ENCODE measurements at regions not wholly inside any gene's neighbourhood (a gene's known extent, or its start where the extent isn't known, plus 50 kb on each side); places are given as distances from the start of the nearest gene placed in this dataset.

GRCh38 chr5:68661237-68661636 is 432.6 kb upstream of the SLC30A5 start:
- Histone ChIP-seq H3K4me3 (ENCODE audit: low read depth, low read length) (no peak overlapping the region), H3K36me3 (ENCODE audit: control insufficient read depth, insufficient read depth, low read length) (no peaks in the 10 kb centered on the region), H3K27me3 (ENCODE audit: control insufficient read depth, insufficient read depth, low read length) (no peaks in the 10 kb centered on the region)
- FAIRE-seq (no peak), DNase-seq (ENCODE audit: low read depth) (peak; percentile 58)
- peak; percentile 59 for TF ChIP-seq CTCF (IDR thresholded peaks at IDR 0.05; ENCODE audit: insufficient read depth, low read length, severe bottlenecking)

GRCh38 chr5:68662804-68663307 is 431.0 kb upstream of the SLC30A5 start:
- TF ChIP-seq CTCF (IDR thresholded peaks at IDR 0.05; ENCODE audit: insufficient read depth, low read length, severe bottlenecking) = no peak
- FAIRE-seq (no peak), DNase-seq (ENCODE audit: low read depth) (no peak)
- H3K36me3 ChIP-seq (ENCODE audit: control insufficient read depth, insufficient read depth, low read length) = no peaks in the 10 kb centered on the region
- H3K27me3 ChIP-seq (ENCODE audit: control insufficient read depth, insufficient read depth, low read length) = no peaks in the 10 kb centered on the region
- no peak overlapping the region for H3K4me3 ChIP-seq (ENCODE audit: low read depth, low read length)

- Histone ChIP-seq H3K27me3 (ENCODE audit: control insufficient read depth, insufficient read depth, low read length) (peaks cover 4% of the 10 kb centered on the region), H3K36me3 (ENCODE audit: control insufficient read depth, insufficient read depth, low read length) (no peaks in the 10 kb centered on the region), H3K4me3 (ENCODE audit: low read depth, low read length) (no peak overlapping the region)
- TF ChIP-seq CTCF (IDR thresholded peaks at IDR 0.05; ENCODE audit: insufficient read depth, low read length, severe bottlenecking) = no peak
- DNase-seq (ENCODE audit: low read depth) (no peak), FAIRE-seq (no peak)
Measured at GRCh38 chr5:68669864-68670575, 423.8 kb upstream of the SLC30A5 start.

- H3K36me3 ChIP-seq (ENCODE audit: control insufficient read depth, insufficient read depth, low read length) = no peaks in the 10 kb centered on the region
- no peak for FAIRE-seq
- no peak overlapping the region for H3K4me3 ChIP-seq (ENCODE audit: low read depth, low read length)
- TF ChIP-seq CTCF (IDR thresholded peaks at IDR 0.05; ENCODE audit: insufficient read depth, low read length, severe bottlenecking) = no peak
- peak; percentile 59 for DNase-seq (ENCODE audit: low read depth)
- peaks cover 4% of the 10 kb centered on the region for H3K27me3 ChIP-seq (ENCODE audit: control insufficient read depth, insufficient read depth, low read length)
Measured at GRCh38 chr5:68673106-68673822, 420.6 kb upstream of the SLC30A5 start.

- FAIRE-seq = no peak
- H3K36me3 ChIP-seq (ENCODE audit: control insufficient read depth, insufficient read depth, low read length) = no peaks in the 10 kb centered on the region
- H3K27me3 ChIP-seq (ENCODE audit: control insufficient read depth, insufficient read depth, low read length) = peaks cover 4% of the 10 kb centered on the region
- DNase-seq (ENCODE audit: low read depth) = no peak
- no peak for TF ChIP-seq CTCF (IDR thresholded peaks at IDR 0.05; ENCODE audit: insufficient read depth, low read length, severe bottlenecking)
- H3K4me3 ChIP-seq (ENCODE audit: low read depth, low read length) = no peak overlapping the region
Measured at GRCh38 chr5:68673823-68674180, 420.0 kb upstream of the SLC30A5 start.

Measured in bronchial epithelial cell (primary cell).